HepG2 (cell line): ENCODE measurements at regions not wholly inside any gene's neighbourhood (a gene's known extent, or its start where the extent isn't known, plus 50 kb on each side); places are given as distances from the start of the nearest gene placed in this dataset.

Experiments
- ATAC-seq: fragments of 200-7000 bp; cut with Tn5 transposase; 3 replicates; pipeline ENCODE4 v1.9.1; 2020; ENCODE audit warnings: mild to moderate bottlenecking, moderate library complexity
- BruUV-seq: library from RNA; stranded (reverse); fragments of 400-500 nt; replicated peaks from 2 replicates; lab custom pipeline; 2021; lab: Mats Ljungman, UMichigan
- CTCF ChIA-PET: fragments of 300-600 bp; formaldehyde crosslinking; extraction: SDS; loops from one replicate; lab custom pipeline; 2021; ENCODE audit warnings: low total read pairs, inconsistent platforms, low intra/inter-chr PET ratio; lab: Yijun Ruan, JAX
- POLR2A ChIA-PET: fragments of 350-600 bp; sonication (Branson Sonifier 250); formaldehyde crosslinking; loops from one replicate; lab custom pipeline; 2020; ENCODE audit warnings: antibody characterized with exemption, inconsistent platforms; lab: Yijun Ruan, JAX
- DNase-seq: peaks from one replicate; pipeline ENCODE4 v3.0.0-alpha.2; 2015; ENCODE audit warnings: low spot score
- FAIRE-seq: peaks from 3 replicates; lab custom pipeline; 2011; peaks lifted over from hg19 to GRCh38; lab: Jason Lieb, UNC
- H2AFZ ChIP-seq: one replicate; pipeline ENCODE4 v1.6.1; 2011; ENCODE audit warnings: low read length, inconsistent platforms
- H3K27ac ChIP-seq: fragments of 300-600 bp; 3 replicates; pipeline ENCODE4 v1.8.0; 2011; ENCODE audit warnings: mixed run types, mild to moderate bottlenecking, mixed read lengths, low read length, inconsistent platforms; ENCODE audit not compliant: insufficient read depth; ENCODE audit errors: extremely low read length
- H3K27me3 ChIP-seq, 2 experiments: fragments of 200-600 bp in 1 of 2; 2 replicates in 1 of 2; 3 replicates in 1 of 2; pipeline versions ENCODE4 v1.6.0 to v1.8.0; 2011; ENCODE audit warnings: low read length in 2 of 2, mild to moderate bottlenecking in 2 of 2, moderate library complexity in 2 of 2, inconsistent platforms in 1 of 2; ENCODE audit not compliant: insufficient read depth in 2 of 2, control insufficient read depth in 1 of 2
- H3K36me3 ChIP-seq, 2 experiments: fragments of 200-600 bp in 1 of 2; replicated peaks in 1 of 2; 2 replicates in 1 of 2; 3 replicates in 1 of 2; pipeline versions ENCODE4 v1.5.1 to v1.8.0; 2011; ENCODE audit warnings: low read length in 2 of 2, inconsistent platforms in 1 of 2; ENCODE audit not compliant: insufficient read depth in 2 of 2, control insufficient read depth in 1 of 2
- H3K4me1 ChIP-seq: 2 replicates; pipeline ENCODE4 v1.5.1; 2012; ENCODE audit warnings: low read length, inconsistent platforms; ENCODE audit not compliant: insufficient read depth
- H3K4me2 ChIP-seq: 2 replicates; pipeline ENCODE4 v1.6.0; 2011; ENCODE audit warnings: low read depth, low read length, inconsistent platforms
- H3K4me3 ChIP-seq, 3 experiments: fragments of 200-600 bp in 1 of 3; sonication (generic), shearing (Covaris generic) in 1 of 3; replicated peaks in 1 of 3; 2 replicates each; pipeline ENCODE4 v1.5.1; 2011 to 2016; ENCODE audit warnings: low read length in 3 of 3, inconsistent platforms in 2 of 3, low read depth in 2 of 3, mild to moderate bottlenecking in 2 of 3, control low read depth in 1 of 3, mixed read lengths in 1 of 3; ENCODE audit not compliant: insufficient read depth in 1 of 3
- H3K79me2 ChIP-seq: one replicate; pipeline ENCODE4 v1.6.1; 2011; ENCODE audit warnings: low read length, inconsistent platforms; ENCODE audit not compliant: insufficient read depth
- H3K9ac ChIP-seq: 2 replicates; pipeline ENCODE4 v1.6.0; 2011; ENCODE audit warnings: mild to moderate bottlenecking, low read depth, low read length, inconsistent platforms; ENCODE audit not compliant: insufficient read depth
- H3K9me3 ChIP-seq: 2 replicates; pipeline ENCODE4 v1.5.1; 2012; ENCODE audit warnings: mild to moderate bottlenecking, low read length
- H4K20me1 ChIP-seq: 2 replicates; pipeline ENCODE4 v1.6.0; 2011; ENCODE audit warnings: inconsistent platforms, mild to moderate bottlenecking, low read length, moderate library complexity; ENCODE audit not compliant: insufficient read depth
- ARID3A ChIP-seq: IDR thresholded peaks from 2 replicates; pipeline ENCODE4 v1.6.1; 2012; ENCODE audit warnings: low read depth, low read length, improper control_type of control experiment
- CTCF ChIP-seq: sonication (generic); formaldehyde crosslinking; IDR thresholded peaks from 2 replicates; pipeline ENCODE4 v1.5.0; 2020; ENCODE audit warnings: mild to moderate bottlenecking, missing genetic modification reagents, moderate library complexity
- MAFF ChIP-seq: IDR thresholded peaks from 2 replicates; pipeline ENCODE4 v1.6.1; 2011; ENCODE audit warnings: low read depth, low read length, improper control_type of control experiment
- MAFK ChIP-seq, 2 experiments: IDR thresholded peaks in 1 of 2; conservative IDR thresholded peaks in 1 of 2; 2 replicates each; pipeline ENCODE4 v1.6.1; 2011; ENCODE audit warnings: improper control_type of control experiment in 2 of 2, low read length in 2 of 2
- MLX ChIP-seq: IDR thresholded peaks from 2 replicates; pipeline ENCODE4 v1.6.1; 2016
- NFKB2 ChIP-seq: sonication (generic); formaldehyde crosslinking; IDR thresholded peaks from 2 replicates; pipeline ENCODE4 v1.4.0; 2020; ENCODE audit warnings: missing genetic modification reagents, borderline replicate concordance
- RBFOX2 ChIP-seq: fragments of 200-400 bp; formaldehyde crosslinking; IDR thresholded peaks from 2 replicates; pipeline ENCODE4 v1.6.1; 2017; ENCODE audit warnings: low read depth, mild to moderate bottlenecking, low read length
- RFXAP ChIP-seq: sonication (generic); formaldehyde crosslinking; IDR thresholded peaks from 2 replicates; pipeline ENCODE4 v1.4.0; 2020; ENCODE audit warnings: missing genetic modification reagents, borderline replicate concordance
- RXRB ChIP-seq: IDR thresholded peaks from 2 replicates; pipeline ENCODE4 v1.6.1; 2016; ENCODE audit warnings: borderline replicate concordance, missing genetic modification reagents, missing compliant biosample characterization
- SRF ChIP-seq: IDR thresholded peaks from 2 replicates; pipeline ENCODE4 v1.6.1; 2011; ENCODE audit warnings: mild to moderate bottlenecking, low read depth, low read length, moderate library complexity
- TEF ChIP-seq: sonication (generic); formaldehyde crosslinking; IDR thresholded peaks from 2 replicates; pipeline ENCODE4 v1.5.0; 2020; ENCODE audit warnings: missing genetic modification reagents
- ZBTB38 ChIP-seq: sonication (generic); formaldehyde crosslinking; IDR thresholded peaks from 2 replicates; pipeline ENCODE4 v1.5.1; 2020; ENCODE audit warnings: mild to moderate bottlenecking, missing genetic modification reagents
- ZMAT5 ChIP-seq: sonication (generic); formaldehyde crosslinking; IDR thresholded peaks from 2 replicates; pipeline ENCODE4 v1.5.0; 2020; ENCODE audit warnings: mild to moderate bottlenecking, low read depth, missing genetic modification reagents, borderline replicate concordance
- ZNF30 ChIP-seq: sonication (generic); formaldehyde crosslinking; IDR thresholded peaks from 2 replicates; pipeline ENCODE4 v1.5.0; 2020; ENCODE audit warnings: mild to moderate bottlenecking, missing genetic modification reagents
- WGBS: methylation state at CpG from one replicate; pipeline ENCODE4 v1.1.6; 2017; ENCODE audit warnings: low lambda C conversion rate; 5-methylcytosine and 5-hydroxymethylcytosine counted together
- in situ Hi-C: cut with HindIII; loops from 2 replicates; pipeline ENCODE4 v1.10.0; 2017; ENCODE audit warnings: low pct_unique_long_range_greater_than_20kb; ENCODE audit not compliant: extremely low pct_ligation_motif_present
- intact Hi-C: fragments of 100-400 bp; cut with micrococcal nuclease; formaldehyde crosslinking; loops from one replicate; pipeline ENCODE4 v1.10.0; 2022; ENCODE audit not compliant: unreplicated experiment

GRCh38 chr5:104757915-104758314 is 1195.3 kb upstream of the NUDT12 start:
- intact Hi-C loops: no loop called here
- DNase-seq (no peak), FAIRE-seq (no peak)
- WGBS: 60% methylated on average over 1 of the region's 1 CpG
- no peaks in the 10 kb centered on the region for H3K4me1 ChIP-seq
- CTCF ChIA-PET: no interaction called here
- POLR2A ChIA-PET: no interaction called here
- no peaks in the 10 kb centered on the region for H3K27me3 ChIP-seq
- H3K9ac ChIP-seq: no peak overlapping the region
- H4K20me1 ChIP-seq: no peaks in the 10 kb centered on the region
- no peak overlapping the region for H2AFZ ChIP-seq
- H3K79me2 ChIP-seq: no peaks in the 10 kb centered on the region
- TF ChIP-seq CTCF (CRISPR knock-in tag): no peak
- TF ChIP-seq MAFK (conservative IDR thresholded peaks at IDR 0.05 in 1 of 2, IDR thresholded peaks at IDR 0.05 in 1 of 2; ENCODE audit: low read length in 2 of 2): peak; percentile 21 to 71; a peak in 2 of 4 replicates
- no peak for TF ChIP-seq ZNF30 (CRISPR knock-in tag)
- TF ChIP-seq MAFF: peak; percentile 28; the same call in 1 of the 2 replicates
- no peak for TF ChIP-seq SRF
- TF ChIP-seq NFKB2 (CRISPR knock-in tag): no peak
- TF ChIP-seq, all 625 proteins: peak for 2
- no peak overlapping the region for H3K27ac ChIP-seq
- in situ Hi-C loops: no loop called here
- H3K4me3 ChIP-seq: no peak overlapping the region
- H3K9me3 ChIP-seq: no peaks in the 10 kb centered on the region
- no peak for ATAC-seq
- no peak overlapping the region for H3K4me2 ChIP-seq
- no peaks in the 10 kb centered on the region for H3K36me3 ChIP-seq
- BruUV-seq: no TSS peak

GRCh38 chr5:104755806-104756205 is 1193.2 kb upstream of the NUDT12 start:
- H3K4me2 ChIP-seq: no peak overlapping the region
- WGBS: 6% methylated on average over 2 of the region's 2 CpGs
- FAIRE-seq (no peak), ATAC-seq (no peak), DNase-seq (no peak)
- no peak overlapping the region for H3K9ac ChIP-seq
- no peaks in the 10 kb centered on the region; a peak in 1 of 5 replicates for H3K27me3 ChIP-seq
- CTCF ChIA-PET: no interaction called here
- no peaks in the 10 kb centered on the region for H3K36me3 ChIP-seq
- no peak overlapping the region for H3K27ac ChIP-seq
- no peaks in the 10 kb centered on the region for H3K79me2 ChIP-seq
- H4K20me1 ChIP-seq: no peaks in the 10 kb centered on the region
- no peak overlapping the region for H3K4me3 ChIP-seq
- in situ Hi-C loops (no loop called here), intact Hi-C loops (no loop called here)
- H2AFZ ChIP-seq: no peak overlapping the region
- no peaks in the 10 kb centered on the region for H3K4me1 ChIP-seq
- POLR2A ChIA-PET: no interaction called here
- no TSS peak for BruUV-seq
- H3K9me3 ChIP-seq: no peaks in the 10 kb centered on the region
- no peak for TF ChIP-seq ZMAT5 (CRISPR knock-in tag)
- no peak for TF ChIP-seq RBFOX2
- no peak for TF ChIP-seq RFXAP (CRISPR knock-in tag)
- TF ChIP-seq ZBTB38 (CRISPR knock-in tag): no peak
- no peak for TF ChIP-seq ARID3A
- no peak for TF ChIP-seq TEF (CRISPR knock-in tag)
- TF ChIP-seq MLX (CRISPR knock-in tag): no peak
- TF ChIP-seq RXRB (CRISPR knock-in tag): no peak
